ENCODE measurements at regions not wholly inside any gene's neighbourhood (a gene's known extent, or its start where the extent isn't known, plus 50 kb on each side); places are given as distances from the start of the nearest gene placed in this dataset.

- Mint-ChIP-seq H3K4me1 (ENCODE audit: low read depth, unreplicated experiment) (peaks cover 37% of the 10 kb centered on the region), H3K27ac (ENCODE audit: unreplicated experiment) (peak overlapping the region; percentile 62), H3K4me3 (ENCODE audit: unreplicated experiment) (no peak overlapping the region), H3K9me3 (ENCODE audit: unreplicated experiment) (peaks cover 2% of the 10 kb centered on the region), H3K27me3 (ENCODE audit: low read depth, unreplicated experiment) (no peaks in the 10 kb centered on the region), H3K36me3 (ENCODE audit: low read depth, unreplicated experiment) (no peaks in the 10 kb centered on the region)
- Histone ChIP-seq H3K36me3 (ENCODE audit: insufficient read depth, low read length) (no peaks in the 10 kb centered on the region), H2AFZ (ENCODE audit: low read depth, low read length) (no peak overlapping the region), H3K27me3 (ENCODE audit: insufficient read depth, low read length) (peaks cover 5% of the 10 kb centered on the region), H3K4me1 (ENCODE audit: insufficient read depth, low read length) (peaks cover 19% of the 10 kb centered on the region), H3K4me3 (ENCODE audit: insufficient read depth, low read depth, low read length) (no peak overlapping the region), H3K9me3 (ENCODE audit: insufficient read depth, low read depth, low read length) (no peaks in the 10 kb centered on the region), H3K4me2 (ENCODE audit: low read length) (no peak overlapping the region), H3K9ac (ENCODE audit: low read length) (no peak overlapping the region), H3K27ac (ENCODE audit: low read depth, low read length) (no peak overlapping the region), H4K20me1 (ENCODE audit: insufficient read depth, low read length) (no peaks in the 10 kb centered on the region), H3K79me2 (ENCODE audit: insufficient read depth, low read length) (no peaks in the 10 kb centered on the region)
- FAIRE-seq, result no peak
- TF ChIP-seq EZH2 (IDR thresholded peaks at IDR 0.05; ENCODE audit: insufficient read depth, low read length) (no peak), CTCF (IDR thresholded peaks at IDR 0.05; ENCODE audit: insufficient read depth, low read depth, low read length) (no peak)
- DNase-seq (ENCODE audit: low read depth), result no peak
Measured at GRCh38 chr11:70527429-70528045, 129.2 kb downstream of the CTTN start.

DNA sequence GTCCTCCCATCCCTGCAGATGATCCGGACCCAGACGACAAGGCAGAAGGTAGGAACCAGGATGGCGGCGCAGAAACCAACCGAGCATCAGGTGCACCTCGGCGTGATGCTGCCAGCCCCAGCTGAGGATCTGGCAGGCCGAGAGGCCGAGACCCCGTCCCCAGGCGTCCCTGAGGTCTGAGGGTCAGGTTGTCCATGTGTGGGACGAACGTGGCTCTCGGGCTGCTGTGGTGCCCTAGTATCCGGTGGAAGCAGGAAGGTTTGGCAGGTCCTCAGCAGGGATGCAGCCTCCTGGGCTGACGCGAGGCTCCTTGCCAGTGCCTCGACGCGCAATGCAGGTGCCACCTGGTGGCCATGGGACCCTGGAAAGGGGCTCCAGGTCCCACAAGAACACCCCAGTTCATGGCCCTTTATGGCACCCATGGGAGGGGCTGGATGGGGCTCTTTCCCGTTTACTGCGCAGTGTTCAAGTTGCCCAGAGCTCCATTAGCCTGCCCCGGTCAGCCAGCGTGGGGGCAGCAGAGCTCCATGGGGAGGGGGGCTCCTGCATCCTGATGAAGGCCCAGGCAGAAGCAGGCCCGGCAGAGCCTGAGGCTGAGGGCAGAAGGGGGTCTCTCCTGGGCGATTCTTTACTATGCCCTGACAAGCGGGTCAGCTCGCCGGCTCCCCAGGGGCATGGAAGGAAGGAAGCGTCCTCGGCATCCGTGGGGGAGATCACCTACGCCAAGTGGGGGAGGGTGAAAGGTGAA is 129.9 kb downstream of the CTTN start:
- no peak for FAIRE-seq
- Histone ChIP-seq H3K27ac (ENCODE audit: low read depth, low read length) (no peak overlapping the region), H3K9ac (ENCODE audit: low read length) (no peak overlapping the region), H2AFZ (ENCODE audit: low read depth, low read length) (no peak overlapping the region), H3K36me3 (ENCODE audit: insufficient read depth, low read length) (no peaks in the 10 kb centered on the region), H3K4me1 (ENCODE audit: insufficient read depth, low read length) (peaks cover 16% of the 10 kb centered on the region), H3K4me2 (ENCODE audit: low read length) (no peak overlapping the region), H4K20me1 (ENCODE audit: insufficient read depth, low read length) (no peaks in the 10 kb centered on the region), H3K4me3 (ENCODE audit: insufficient read depth, low read depth, low read length) (no peak overlapping the region), H3K9me3 (ENCODE audit: insufficient read depth, low read depth, low read length) (no peaks in the 10 kb centered on the region), H3K27me3 (ENCODE audit: insufficient read depth, low read length) (peaks cover 3% of the 10 kb centered on the region), H3K79me2 (ENCODE audit: insufficient read depth, low read length) (no peaks in the 10 kb centered on the region)
- Mint-ChIP-seq H3K4me3 (ENCODE audit: unreplicated experiment) (no peak overlapping the region), H3K4me1 (ENCODE audit: low read depth, unreplicated experiment) (peaks cover 44% of the 10 kb centered on the region), H3K27me3 (ENCODE audit: low read depth, unreplicated experiment) (no peaks in the 10 kb centered on the region), H3K9me3 (ENCODE audit: unreplicated experiment) (peaks cover 2% of the 10 kb centered on the region), H3K27ac (ENCODE audit: unreplicated experiment) (no peak overlapping the region), H3K36me3 (ENCODE audit: low read depth, unreplicated experiment) (no peaks in the 10 kb centered on the region)
- no peak for DNase-seq (ENCODE audit: low read depth)
- TF ChIP-seq CTCF (IDR thresholded peaks at IDR 0.05; ENCODE audit: insufficient read depth, low read depth, low read length) (no peak), EZH2 (IDR thresholded peaks at IDR 0.05; ENCODE audit: insufficient read depth, low read length) (no peak)
